Suppressor macrophage treated with lipopolysaccharide for 4 hours (primary cell): ENCODE measurements at regions not wholly inside any gene's neighbourhood (a gene's known extent, or its start where the extent isn't known, plus 50 kb on each side); places are given as distances from the start of the nearest gene placed in this dataset.

Experiments
- DNase-seq: peaks from one replicate; pipeline ENCODE4 v3.0.0-alpha.2; 2020

DNA sequence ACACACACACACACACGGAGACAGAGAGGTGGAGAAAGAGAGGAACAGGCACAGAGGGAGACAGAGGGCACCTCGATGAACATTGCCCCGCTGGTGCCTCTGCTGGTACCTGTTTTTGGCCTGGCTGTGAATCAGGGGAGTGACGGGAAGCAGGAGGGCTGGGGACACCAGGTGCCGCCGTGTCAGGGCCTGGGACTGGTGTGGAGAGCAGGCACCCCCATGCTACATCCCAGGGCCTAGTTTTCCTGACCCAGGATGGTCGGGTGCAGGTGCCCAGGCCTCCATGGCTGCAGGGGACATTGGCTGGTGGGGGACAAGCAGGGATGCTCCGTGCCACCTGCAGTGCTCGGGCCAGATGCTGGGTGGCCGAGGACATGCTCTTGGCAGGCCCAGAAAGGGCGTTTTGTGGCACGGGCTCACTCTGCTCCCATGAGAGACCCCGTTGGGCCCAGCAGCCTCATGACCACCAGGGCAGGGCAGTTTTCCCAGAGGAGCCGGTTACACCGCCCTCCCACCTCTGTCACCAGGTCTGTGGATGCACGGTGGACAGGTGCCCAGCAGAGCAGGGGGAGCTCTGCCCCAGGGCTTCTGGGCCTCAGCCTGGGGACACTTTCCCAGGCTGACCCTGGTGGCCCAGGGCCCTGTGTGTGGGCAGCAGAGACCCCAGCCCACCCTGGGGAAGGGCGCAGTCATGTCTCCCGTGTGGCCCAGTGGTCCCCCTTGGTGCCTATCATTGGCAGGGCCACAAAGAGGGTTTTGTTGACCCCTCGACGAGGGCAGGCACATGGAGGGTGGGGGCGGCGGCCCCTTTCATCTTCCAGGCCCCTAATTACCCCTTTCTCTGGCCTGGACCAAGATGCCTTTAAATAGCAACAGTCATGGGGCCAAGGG is 207.5 kb upstream of the RTL1 start:
- DNase-seq = no peak

DNA sequence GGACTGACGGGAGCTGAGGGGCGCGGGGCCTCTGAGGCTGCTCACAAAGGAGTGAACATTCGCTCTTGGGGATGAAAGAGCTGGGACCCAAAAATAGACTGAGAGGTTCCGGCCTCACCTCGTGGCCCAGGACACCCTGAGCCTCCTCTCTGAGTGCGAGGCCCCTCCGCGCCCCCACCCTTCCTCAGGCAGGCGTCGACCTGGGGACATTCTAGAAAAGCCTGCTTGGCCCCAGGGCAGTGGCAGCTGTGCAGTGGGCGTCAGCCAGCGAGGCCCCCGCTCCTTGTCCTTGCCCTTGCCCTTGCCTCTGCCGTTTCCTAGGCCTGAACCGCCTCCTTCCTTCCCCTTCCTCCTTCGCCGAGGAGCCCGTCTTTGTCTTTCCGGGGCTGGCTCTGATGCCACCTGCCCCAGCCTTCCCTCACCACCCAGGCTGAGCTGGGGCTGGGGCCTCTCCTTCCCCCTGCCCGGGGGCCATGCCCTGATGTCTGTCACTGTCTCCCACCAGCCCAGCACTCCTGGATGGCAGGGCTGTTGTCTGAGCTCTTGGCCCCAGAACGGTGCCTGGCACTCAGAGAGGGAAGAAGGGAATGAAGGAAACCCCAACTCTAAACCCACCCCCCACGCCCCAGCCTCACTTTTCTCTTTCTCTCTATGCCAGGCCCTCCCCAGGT is 208.2 kb upstream of the RTL1 start:
- DNase-seq = no peak

DNA sequence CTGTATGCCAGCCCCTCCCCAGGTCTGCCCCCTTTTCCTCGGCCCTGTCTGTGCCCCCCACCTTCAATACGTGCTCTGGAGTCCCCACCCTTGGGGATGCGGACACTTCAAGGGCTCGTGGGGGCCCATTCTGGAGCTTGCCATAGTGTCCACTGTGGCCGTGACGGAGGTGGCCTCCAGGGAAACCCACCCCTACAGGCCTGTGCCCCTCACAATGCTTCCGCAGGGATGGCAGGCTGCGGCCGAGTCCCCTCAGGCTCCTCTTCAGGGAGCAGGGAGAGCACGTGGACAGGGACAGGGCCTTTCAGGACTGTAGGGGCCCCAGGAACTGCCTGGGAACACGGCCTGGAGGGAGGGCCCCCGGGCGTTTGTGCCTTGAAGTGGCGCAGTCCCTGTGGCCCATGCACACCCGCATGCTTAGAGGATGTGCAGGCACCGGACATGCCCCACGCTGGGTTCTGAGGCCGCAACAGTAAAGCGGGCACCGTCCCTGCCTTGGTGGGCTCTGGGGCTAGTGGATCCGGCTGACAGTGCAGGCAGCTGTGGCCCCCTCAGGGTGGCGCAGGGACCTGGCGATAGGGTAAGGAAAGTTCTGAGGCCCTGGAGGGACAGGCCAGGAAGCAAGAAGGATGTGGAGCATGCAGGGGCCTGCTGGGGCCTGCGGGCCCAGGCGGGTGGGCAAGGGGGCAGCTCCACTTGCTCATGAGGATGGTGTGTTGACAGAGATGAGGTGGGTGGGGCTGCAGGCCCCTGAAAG is 209.0 kb upstream of the RTL1 start:
- no peak for DNase-seq

DNA sequence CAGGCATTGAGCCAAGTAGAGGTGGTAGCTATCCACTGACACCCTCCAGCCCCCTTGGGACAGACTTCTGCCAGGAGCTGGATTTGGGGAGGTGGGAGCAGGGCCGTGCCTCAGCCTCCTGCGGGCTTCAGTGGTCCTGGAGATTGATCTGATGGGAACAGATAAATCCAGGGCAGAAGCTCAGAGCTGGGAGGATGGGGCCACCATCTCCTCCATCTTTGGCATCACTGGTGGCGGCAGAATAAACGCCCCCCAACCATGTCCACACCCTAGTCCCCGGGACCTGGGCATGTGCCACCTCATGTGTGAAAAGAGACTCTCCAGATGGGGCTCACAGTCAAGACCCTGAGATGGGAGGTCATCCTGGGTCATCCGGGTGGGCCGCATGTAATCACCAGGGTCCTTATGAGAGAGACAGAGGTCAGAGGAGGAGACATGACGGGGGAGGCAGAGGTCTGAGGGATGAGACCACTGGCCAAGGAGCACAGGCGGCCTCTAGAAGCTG is 209.6 kb upstream of the RTL1 start:
- no peak for DNase-seq

DNA sequence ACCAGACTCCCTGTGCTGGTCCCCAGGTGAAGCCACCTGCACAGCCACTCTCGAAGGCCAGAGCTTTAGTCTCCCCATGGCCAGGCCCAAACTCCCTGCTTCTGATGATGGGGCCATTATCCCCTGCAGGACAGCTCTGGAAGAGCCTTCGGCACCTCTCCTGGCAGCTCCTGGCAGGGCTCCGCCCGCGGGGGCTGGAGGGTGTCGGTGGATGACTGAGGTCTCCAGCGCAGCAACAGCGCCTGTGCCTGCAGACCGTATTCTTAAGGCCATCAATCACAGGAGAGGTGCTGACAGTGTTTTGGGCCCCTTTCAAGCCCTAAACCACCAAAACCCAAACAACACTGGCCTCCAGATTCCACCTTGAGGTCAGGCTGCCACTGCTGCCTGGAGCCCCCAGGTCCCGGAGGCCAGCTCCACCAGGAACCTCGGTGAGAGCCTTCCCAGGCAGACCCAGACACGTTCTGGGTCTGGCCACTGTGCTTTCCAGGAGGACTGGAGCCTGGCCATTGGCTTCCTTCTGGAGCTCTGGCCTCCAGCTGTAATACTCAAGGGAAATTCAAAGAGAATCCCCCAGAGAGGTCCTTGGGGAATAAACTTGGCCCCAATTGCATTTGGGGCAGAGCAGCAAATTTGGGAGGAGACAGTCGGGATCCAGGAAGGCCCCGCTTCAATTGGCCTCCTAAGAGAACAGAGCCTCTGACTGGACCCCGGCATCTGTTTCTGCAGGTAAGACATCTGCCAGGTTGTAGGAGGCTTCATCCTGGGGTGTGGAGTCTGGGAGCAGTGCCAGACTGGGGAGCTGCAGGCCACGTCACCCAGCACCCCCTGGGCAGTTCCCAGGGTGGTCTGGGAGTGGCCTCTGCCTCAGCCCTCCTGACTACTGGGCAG is 210.6 kb upstream of the RTL1 start:
- DNase-seq = no peak

DNA sequence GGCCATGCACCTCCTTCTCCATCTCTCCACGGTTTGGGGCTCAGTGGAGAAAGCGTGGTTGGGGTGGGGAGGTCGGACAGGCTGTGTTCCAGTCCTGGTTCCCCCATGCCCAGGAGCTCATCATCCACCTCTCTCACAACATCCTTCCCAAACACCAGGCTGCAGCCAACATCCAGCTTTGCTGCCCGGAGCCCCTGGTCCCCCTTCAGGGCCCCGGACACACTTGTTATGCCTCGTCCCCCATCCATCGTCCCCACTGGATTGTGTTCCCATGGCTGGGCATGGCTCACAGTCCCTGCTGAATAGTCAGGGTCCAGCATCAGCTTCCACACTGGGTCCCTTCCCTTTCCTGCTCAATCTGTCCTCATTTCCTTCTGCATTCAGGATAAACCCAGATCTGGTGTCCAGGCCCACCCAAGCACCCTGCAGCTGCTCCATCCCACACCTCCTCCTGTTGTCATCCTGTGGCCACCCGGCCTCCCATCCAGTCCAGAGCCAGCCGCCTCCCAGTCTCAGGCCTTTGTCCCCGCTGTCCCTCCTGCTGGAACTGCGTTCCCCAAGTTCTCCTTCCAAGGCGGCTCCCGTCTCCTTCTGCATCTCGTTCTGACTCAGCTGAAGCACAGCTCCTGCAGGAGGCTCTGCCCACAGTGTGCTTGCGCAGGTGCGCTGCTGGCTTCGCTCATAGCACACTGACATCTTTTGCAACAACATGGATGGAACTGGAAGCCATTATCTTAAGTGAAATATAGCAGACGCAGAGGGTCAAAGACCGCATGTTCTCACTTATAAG is 211.4 kb upstream of the RTL1 start:
- DNase-seq = no peak

DNA sequence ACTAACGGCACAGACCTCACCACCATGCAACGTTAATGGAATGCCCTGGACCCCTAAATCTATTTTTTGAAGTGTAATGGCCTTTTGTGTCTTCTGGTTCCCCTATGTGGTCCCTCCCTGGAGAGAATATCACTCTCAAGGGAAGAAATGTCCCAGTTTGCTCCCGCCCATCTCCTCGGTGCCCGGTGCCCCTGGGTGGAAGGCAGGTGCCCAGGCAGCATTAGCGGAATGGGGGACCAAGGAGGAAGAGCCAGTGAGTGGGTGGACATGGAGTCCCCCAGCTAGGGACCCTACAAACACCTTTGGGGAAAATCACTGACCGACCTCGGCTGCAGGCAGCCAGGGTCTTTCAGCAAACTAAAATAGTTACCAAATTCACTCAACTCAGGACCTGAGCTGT is 212.1 kb upstream of the RTL1 start:
- no peak for DNase-seq

DNA sequence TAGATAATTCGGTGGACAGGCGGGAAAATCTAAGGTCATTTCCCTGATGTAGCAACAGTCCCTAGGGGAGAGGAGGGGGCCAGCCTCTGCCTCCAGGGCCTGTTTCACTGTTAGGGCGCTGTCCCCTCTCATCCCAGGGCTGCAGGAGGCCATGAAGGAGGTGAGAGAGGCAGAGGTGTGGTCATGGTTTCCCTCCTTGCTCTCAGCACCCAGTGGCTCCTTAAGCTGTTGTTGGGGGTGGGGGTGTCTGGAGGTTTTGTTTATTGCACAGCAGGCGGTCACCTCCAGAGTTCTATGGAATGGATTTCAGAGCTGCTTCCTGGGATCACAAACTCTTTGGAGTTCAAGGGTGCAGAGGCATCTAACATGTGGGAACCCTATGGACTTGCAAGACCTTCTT is 212.5 kb upstream of the RTL1 start:
- DNase-seq = no peak

DNA sequence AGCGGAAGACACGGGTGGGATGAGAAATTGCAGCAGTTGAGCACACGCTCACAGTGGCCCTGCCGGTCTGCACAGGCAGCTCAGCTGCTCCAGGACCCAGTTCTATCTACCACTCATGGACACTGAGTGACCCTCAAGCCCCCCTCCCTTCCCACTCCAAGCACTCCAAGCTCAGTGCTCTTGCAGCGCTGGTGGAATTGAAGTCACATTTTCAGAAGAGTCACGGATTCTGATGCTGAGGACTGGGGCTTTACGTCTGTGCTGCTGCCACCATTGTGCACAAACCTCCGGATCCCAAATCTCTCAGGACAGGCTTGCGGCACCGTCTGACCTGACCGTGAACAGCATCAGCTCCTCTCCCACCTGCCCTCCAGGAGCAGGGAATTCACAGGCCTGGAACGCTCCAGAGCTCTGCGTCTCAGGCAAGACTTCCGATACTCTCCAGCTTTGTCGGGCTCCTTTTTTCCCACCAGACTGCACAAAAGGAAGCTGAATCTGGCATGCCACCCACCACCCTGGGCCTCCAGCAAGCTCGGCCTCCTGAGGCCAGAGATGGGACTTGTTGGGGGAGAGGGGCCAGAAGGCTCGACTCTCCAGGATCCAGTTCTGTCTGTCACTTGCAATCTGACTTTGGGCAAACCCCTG is 213.1 kb upstream of the RTL1 start:
- no peak for DNase-seq

DNA sequence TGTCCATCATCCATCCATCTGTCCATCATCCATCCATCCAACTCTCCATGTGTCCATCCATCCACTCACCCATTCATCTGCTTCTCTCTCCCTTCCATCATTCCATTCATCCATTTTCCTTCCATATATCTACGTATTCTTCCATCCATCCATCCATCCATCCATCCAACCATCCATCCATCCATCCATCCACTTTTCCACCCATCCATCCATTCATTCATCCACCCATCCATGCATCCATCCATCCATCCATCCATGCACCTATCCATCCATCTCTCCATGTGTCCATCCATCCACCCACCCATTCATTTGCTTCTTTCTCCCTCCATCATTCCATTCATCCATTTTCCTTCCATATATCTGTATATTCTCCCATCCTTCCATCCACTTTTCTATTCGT is 214.0 kb upstream of the RTL1 start:
- no peak for DNase-seq

DNA sequence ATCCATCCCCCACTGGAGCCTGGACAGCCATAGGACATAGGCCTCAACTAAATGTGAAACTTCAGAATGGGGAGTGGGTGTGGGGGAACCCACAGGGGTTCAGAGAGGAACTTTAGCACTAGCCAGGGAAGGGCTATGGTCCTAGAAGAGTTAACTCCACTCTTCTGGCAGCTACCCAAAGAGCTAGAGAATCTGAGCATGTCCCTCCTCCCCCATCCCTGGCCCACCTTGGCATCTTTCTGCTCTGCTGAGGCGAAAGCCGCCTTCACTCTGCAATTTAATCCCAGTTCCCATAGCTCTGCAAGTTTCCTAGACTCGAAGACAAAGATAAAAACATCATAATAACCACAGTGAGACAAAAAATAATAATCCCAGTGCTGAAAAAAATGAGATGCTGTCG is 214.7 kb upstream of the RTL1 start:
- DNase-seq = no peak

DNA sequence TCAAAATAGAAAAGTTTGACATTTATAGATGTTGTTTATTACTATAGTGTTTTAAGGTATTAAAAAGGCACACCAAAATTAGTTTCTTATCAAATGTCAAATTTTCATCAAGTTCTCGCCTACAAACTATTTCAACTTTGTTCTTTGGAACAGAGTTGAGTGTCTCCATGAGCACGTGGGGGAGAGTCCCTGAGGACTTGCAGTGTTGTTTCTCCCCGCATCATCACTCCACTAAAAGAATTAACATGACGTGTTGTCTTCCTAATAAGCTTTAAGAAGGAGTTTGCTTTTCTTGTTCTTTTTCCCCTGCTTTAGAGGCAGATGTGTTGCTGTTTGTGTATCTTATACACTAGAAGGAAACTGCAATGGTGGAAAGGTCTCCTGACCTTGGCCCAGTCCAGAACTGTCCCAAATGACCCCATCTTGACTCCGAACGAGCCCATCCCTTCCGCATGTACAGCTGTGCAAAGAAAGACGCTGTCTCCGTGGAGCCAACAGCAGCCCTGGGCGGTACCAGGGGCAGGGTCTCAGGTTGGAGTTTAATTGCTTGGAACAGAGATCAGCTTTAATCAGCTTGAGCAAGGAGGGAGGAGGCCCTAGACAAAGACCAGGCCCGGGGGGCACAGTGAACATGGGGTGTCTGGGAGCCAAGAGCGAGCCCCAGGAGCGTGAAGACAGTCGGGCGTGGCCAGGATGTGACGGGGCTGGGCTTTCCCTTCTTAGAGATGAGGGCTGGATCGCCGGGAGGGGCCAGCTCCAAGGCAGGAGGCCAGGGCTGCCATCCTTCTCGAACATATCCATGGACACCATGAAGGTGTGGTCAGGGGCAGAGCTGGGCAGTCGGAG is 215.4 kb upstream of the RTL1 start:
- DNase-seq = no peak

DNA sequence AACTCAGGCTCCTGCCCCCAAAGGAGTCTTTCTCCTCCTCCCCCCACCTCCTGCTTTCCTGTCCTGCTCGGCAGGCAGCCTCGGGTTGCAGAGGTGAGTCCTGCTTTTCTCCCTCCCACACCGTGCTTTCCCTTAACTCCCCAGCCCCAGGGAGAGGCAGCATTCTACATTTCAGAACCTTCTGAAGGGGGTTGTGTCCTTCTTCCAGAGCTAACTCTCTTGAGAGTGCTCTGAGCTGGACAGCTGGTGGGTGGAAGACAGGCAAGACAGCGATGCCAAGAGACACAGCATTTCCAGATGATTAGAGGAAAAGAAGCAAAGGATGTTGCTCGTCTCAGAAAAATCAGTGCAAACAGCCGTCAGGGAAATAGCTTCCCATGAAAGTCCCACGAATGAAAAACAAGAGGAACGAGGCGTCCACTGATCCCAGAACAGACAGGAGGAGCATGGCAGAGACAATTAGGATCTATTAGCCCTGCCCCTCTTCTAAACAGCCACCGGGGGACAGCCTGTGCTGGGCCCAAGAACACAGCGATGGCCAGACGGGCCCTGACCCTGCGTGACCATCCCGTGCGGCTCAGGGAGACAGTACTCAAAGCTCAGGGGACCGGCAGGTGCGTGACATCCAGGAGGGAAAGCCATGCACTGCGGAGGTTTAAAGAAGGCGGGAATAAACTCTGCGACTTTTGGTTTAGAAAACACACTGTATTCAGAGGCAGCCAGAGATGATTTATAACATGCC is 216.5 kb upstream of the RTL1 start:
- peak; percentile 14 for DNase-seq

DNA sequence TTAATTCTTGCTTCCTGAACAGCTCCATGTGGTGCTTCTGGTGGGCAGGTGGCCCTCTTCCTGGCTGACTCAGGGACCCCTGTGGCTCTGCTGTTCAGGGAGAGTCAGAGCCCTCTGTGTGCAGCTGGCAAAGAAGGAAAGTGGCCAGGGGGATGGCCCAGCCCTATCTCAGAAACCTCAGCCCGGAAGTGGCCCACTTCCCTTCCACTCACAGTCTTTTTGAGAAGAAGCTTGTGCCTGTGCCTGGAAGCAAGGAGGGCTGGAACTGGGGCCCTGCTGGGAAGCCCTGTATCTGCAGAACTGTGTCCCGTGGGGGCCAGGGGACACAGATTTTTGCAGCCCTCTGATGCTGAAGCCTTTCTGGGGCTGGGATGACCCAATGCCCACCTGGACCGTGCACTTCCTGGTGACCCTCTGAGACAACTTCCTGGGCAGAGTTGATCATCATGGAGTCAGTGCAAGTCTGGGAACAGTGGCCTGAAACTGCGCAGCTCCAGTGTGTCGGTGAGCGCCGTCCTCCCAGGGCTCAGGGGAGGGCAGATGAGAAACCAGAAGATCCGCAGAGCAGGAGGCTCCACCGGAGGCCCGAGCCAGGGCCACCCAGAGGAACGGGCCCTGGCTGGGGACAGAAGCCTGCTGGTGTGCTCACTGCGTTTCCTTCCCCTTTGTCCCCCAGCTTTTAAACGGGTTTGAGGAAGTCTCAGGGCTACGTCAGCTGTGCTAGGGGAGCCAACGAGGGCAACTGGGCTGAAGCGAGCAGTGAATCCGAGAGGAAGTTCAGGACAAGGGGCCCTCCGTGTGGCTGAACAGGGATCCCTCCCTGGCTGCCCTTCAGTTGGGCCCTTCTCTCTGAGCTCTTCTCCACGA is 217.4 kb upstream of the RTL1 start:
- peak; percentile 88 for DNase-seq

DNA sequence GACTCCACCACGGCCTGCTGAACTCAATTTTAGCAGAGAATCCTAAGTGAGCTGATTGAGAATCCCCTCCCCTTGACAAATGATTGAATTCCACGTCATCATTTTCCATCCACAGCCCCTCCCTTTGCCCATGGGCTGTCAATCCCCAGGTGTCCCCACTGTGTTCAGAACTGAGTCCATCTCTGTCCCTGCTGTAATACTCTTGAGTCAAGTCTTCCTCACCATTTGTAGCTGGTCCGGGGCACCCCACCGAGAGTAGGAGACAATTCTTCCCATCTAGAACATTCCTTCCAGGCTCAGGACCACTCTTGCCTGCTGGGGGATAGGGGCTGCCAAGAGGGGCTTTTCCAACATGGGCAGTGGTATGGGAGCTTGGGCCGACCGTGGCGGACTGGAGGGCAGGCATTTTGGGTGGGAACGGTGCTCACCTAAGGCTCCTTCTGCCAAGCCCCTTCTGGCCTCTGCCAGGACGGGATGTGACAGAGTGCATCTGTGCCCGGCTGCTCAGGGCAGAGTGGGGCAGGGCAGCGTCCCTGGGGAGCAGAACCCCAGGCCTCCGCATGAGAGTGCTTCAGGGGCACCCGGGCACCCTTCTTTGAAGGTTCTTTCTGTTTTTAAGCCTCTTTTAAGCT is 218.1 kb upstream of the RTL1 start:
- DNase-seq = no peak

DNA sequence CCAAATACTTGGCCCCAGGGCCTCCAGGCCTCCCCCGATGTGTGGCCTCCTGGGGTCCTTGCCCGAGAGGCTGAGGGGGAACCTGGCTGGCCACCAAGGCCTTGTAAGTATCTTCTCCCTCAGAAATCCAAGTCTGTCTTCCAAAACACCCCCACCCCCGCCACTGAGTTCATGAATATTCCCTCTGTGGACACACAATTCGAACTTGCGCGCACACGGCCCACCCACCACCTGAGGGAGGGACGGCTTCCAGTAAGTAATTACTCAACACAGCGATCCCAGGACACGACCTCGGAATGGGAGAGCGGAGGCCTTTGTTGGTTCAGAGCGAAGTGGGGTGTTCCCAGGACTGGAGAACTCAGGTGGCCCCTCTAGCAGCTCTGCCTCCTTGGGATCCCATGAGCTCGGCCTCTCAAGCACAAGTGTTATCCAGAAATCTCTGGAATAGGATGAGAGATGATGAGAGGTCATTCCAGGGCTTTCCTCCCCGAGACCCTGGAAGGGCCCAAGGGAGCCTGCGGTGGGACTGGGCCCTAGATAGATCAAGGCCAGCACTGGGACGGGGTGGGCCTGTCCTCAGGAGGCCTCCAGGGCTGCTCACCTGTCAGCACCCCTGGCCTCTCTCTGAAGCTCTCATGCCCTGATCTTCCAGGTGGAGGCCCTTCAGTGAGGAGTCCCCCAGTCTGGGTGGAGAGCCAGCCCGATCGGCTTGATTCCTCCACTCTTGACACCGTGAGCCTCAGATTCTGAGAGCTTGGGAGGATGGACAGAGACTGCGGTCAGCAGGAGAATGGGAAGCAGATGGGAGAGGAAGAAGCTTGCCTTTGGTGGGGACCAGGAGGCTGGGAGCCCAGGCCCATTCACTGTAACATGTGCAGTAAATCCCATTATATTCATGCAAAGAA is 219.0 kb upstream of the RTL1 start:
- DNase-seq = no peak
